GM10248 (cell line): ENCODE measurements at regions not wholly inside any gene's neighbourhood (a gene's known extent, or its start where the extent isn't known, plus 50 kb on each side); places are given as distances from the start of the nearest gene placed in this dataset.

Source experiments
- CTCF ChIA-PET: fragments of 300-600 bp; sonication (Branson Sonifier 250); formaldehyde crosslinking; extraction: SDS; loops from one replicate; lab custom pipeline; 2021; ENCODE audit warnings: antibody characterized with exemption; lab: Yijun Ruan, JAX
- POLR2A ChIA-PET: fragments of 350-650 bp; sonication (Branson Sonifier 250); formaldehyde crosslinking; extraction: SDS; loops from one replicate; lab custom pipeline; 2020; ENCODE audit warnings: antibody characterized with exemption; lab: Yijun Ruan, JAX
- DNase-seq: peaks from one replicate; pipeline ENCODE4 v3.0.0; 2012; ENCODE audit errors: extremely low spot score
- TF ChIP-seq, protein P1 (sequence below): IDR thresholded peaks from 2 replicates; pipeline ENCODE4 v1.5.1; 2012; ENCODE audit warnings: mild to moderate bottlenecking, low read depth; ENCODE audit errors: extremely low read depth, missing control alignments, control extremely low read depth

DNA sequence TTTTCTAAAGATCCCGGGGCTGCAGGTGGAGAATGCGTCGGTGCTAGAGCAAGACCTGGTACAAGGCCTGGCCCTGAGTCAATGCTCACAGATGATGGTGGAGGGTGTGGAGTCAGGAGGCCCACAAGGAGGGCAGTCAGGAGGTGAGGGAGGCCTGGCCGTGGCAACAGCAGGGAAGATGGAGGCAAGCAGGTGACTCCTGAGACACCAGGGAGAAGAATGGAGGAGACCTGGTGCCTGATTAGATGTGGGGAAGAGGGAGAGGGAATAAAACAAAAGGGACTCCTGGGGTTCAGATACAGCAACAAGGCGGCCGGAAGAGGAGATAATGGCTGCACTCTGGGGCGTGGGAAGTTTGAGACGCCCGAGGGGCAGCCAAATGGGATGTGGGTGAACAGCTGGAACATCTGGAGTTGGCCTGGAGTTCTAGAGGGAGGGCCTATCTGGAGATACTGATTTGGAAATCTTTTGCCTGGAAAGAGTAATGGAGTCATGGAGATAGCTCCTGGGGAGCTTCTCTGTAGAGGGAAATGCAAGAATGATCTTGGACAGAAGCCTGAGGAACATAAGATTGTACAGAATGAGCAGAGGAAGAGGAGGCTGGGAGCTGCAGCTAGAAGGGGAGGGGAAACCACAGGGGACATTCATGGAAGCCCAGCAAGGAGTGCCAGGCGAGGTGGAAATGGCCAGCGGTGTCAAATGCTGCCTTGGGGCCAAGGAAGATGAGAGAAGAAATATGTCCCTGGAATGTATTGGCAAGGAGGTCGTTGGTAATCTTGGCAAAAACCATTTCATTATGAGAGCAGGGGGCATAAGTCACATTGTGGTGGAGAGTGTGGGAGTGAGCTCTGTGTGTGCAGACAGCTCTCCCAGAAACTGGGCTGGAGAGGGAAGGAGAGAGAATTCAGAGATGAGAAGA is 67.5 kb upstream of the CORO2B start:
- no peak for DNase-seq
- ChIA-PET POLR2A (no interaction called here), CTCF (no interaction called here)
- TF ChIP-seq, protein P1, sequence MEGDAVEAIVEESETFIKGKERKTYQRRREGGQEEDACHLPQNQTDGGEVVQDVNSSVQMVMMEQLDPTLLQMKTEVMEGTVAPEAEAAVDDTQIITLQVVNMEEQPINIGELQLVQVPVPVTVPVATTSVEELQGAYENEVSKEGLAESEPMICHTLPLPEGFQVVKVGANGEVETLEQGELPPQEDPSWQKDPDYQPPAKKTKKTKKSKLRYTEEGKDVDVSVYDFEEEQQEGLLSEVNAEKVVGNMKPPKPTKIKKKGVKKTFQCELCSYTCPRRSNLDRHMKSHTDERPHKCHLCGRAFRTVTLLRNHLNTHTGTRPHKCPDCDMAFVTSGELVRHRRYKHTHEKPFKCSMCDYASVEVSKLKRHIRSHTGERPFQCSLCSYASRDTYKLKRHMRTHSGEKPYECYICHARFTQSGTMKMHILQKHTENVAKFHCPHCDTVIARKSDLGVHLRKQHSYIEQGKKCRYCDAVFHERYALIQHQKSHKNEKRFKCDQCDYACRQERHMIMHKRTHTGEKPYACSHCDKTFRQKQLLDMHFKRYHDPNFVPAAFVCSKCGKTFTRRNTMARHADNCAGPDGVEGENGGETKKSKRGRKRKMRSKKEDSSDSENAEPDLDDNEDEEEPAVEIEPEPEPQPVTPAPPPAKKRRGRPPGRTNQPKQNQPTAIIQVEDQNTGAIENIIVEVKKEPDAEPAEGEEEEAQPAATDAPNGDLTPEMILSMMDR, result no peak

DNA sequence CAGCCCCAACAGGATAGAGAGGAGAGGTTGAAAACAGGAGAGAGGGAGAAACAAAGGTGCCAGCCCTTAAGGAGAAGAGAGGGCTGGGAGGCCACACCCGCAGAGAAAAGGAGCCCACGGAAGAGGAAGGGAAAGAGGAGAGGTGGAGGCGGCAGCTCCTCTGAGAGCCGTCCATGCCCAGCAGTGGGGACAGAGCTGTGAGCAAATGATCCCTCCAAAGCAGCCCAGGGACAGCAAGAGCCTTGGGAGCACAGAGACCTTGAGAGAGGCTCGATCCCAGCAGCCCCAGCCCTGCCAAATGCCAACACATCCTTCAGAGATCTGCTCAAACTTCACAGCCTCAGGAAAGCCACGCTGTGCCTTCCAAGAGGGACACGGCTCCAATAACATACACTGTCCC is 66.7 kb upstream of the CORO2B start:
- POLR2A ChIA-PET, result no interaction called here
- CTCF ChIA-PET, result no interaction called here
- no peak for DNase-seq
- TF ChIP-seq, protein P1, result no peak

DNA sequence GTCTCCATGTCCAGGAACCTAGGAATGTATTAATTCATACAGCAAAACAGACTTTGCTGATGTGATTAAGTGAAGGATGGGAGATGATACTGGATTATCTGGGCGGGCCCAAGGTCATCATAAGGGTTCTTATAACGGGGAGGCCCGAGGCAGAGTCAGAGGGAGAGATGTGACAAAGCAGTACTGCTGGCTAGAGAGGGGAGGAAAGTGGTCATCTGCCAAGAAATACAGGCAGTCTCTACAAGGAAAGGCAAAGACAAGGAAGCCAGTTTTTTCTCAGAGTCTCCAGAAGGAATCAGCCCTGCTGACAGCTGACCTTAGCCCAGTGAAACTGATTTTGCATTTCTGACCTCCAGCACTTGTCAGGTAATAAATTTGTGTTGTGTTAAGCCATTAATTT is 66.2 kb upstream of the CORO2B start:
- DNase-seq, result no peak
- TF ChIP-seq, protein P1, result no peak
- CTCF ChIA-PET, result no interaction called here

DNA sequence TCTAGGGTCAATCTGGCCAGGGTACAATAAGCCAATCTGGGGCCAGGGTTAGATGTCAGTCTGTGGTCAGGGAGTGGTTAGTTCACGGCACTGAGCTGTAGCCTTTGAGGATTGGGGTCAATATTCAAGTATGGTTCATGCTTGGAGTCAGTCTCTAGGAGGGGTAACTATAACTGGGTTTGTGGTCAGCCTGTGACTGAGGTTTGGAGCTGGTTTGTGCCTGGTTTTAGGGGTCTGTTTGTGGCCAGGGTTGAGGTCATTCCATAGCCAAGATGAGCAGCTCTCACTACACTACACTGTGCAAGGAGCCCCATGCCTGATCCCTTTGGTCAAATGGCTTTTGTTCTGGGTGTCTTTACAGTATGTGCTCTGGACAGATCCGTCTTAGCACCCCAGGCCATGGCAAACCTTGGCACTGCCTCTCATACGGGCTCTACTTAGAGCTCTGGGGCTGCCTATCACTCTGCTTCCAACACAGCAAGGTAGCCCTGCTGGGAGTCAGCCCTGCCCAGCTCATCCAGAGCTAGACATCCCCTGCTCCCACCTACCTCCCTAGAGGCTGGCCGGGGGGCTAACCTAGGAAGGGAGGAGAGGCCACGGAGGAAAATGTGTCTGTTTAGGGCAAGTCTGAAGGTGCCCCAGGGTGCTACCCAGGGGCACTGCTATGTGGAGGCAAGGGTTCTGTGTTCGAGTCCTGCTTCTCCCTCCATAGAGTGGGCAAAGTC is 63.3 kb upstream of the CORO2B start:
- POLR2A ChIA-PET, result no interaction called here
- CTCF ChIA-PET, result interaction anchor here (1.0 kb wide), 1 partner anchor 8 kb away, joined by 3 read pairs; no protein-coding TSS in a partner anchor
- TF ChIP-seq, protein P1, result no peak
- DNase-seq, result no peak

More for the DNA sequence above, 66.2 kb upstream of the CORO2B start:
- POLR2A ChIA-PET, result no interaction called here

DNA sequence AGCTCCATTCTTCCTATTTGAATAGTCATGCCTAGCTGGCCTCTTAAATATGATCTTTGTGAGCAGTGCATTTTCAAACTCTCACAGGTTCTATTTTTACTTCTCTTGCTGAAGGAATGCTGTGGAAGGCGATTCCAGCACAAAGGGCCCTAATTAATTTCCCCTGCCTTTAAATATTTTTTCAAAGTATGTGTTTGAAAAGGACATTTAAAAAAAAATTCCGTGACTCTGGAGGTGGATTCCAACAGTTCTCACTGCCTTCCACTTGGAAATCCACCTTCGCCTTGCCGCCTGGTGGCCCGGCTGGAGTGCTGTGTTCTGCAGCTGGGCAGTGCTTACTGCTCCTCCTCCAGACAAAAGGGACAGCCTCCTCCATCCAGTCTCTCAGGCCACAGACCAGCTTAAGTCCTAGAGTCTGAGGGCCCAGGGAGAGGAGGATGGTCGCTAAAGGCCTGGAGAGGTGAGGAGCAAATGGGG is 61.5 kb upstream of the CORO2B start:
- no peak for DNase-seq
- ChIA-PET POLR2A (no interaction called here), CTCF (interaction anchor here (1.5 kb wide), 1 partner anchor 10 kb away, joined by 4 read pairs; no protein-coding TSS in a partner anchor)
- TF ChIP-seq, protein P1, result no peak

DNA sequence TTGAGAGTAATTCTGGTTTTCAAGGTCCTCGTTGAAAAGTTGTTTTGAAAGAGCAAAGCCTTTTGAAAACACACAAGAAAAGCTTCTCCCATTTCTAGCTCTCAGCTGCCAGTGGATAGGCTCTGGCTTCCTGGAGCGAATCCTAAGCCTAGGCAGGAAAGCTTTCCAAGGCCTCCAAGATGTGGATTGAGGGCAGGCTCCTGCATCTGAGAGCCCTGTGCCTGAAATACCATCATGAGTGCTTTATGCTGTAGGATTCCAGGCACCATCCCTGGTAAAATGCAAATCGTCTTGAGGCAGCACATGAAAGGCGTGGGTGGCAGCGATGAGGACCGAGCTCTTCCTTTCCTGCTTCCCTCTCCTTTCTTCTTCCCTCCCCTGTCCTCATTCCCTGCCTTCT is 60.7 kb upstream of the CORO2B start:
- CTCF ChIA-PET, result interaction anchor here (1.5 kb wide), 1 partner anchor 10 kb away, joined by 4 read pairs; no protein-coding TSS in a partner anchor
- TF ChIP-seq, protein P1, result no peak
- POLR2A ChIA-PET, result no interaction called here
- no peak for DNase-seq
